ENCODE measurements at regions not wholly inside any gene's neighbourhood (a gene's known extent, or its start where the extent isn't known, plus 50 kb on each side); places are given as distances from the start of the nearest gene placed in this dataset.
"Not testable (repeated sequence)": the region's sequence is repeated elsewhere in the genome, so short reads cannot be mapped to it uniquely, and the experiment has no call there.

DNA sequence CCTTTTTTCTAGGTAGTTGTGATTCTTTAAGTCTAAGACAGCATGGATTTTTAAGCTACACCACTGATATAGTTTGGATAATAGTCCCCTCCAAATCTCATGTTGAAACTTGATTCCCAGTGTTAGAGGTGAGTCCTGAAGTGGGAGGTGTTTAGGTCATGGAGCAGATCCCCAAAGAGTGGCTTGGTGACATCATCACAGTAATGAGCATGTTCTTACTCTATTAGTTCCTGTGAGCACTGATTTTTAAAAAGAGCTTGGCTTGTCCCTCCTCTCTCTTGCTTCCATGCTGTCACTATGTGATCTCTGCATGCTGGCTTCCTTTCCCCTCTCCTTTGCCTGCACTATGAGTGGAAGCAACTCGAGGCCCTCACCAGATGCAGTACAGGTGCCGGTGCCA is 115.5 kb downstream of the LEPR start:
- Mint-ChIP-seq H3K4me3 (no peak overlapping the region), H3K27ac (no peak overlapping the region), H3K4me1 (ENCODE audit: low read depth) (no peaks in the 10 kb centered on the region), H3K27me3 (no peaks in the 10 kb centered on the region), H3K36me3 (no peaks in the 10 kb centered on the region), H3K9me3 (peaks cover 3% of the 10 kb centered on the region)
- no peak for DNase-seq
- intact Hi-C loops (cut with micrococcal nuclease) = no loop called here
- POLR2A ChIA-PET = no interaction called here
- CTCF ChIA-PET = interaction anchor here (1.2 kb wide), 1 partner anchor 9 kb away, joined by 3 read pairs; no protein-coding TSS in a partner anchor

GRCh38 chr1:65538086-65538485 is 117.6 kb downstream of the LEPR start:
- Mint-ChIP-seq H3K4me1 (ENCODE audit: low read depth) (no peaks in the 10 kb centered on the region), H3K27ac (no peak overlapping the region), H3K9me3 (no peaks in the 10 kb centered on the region), H3K27me3 (no peaks in the 10 kb centered on the region), H3K4me3 (no peak overlapping the region), H3K36me3 (no peaks in the 10 kb centered on the region)
- no peak for DNase-seq
- intact Hi-C loops (cut with micrococcal nuclease) = no loop called here
- CTCF ChIA-PET = no interaction called here
- POLR2A ChIA-PET = no interaction called here

DNA sequence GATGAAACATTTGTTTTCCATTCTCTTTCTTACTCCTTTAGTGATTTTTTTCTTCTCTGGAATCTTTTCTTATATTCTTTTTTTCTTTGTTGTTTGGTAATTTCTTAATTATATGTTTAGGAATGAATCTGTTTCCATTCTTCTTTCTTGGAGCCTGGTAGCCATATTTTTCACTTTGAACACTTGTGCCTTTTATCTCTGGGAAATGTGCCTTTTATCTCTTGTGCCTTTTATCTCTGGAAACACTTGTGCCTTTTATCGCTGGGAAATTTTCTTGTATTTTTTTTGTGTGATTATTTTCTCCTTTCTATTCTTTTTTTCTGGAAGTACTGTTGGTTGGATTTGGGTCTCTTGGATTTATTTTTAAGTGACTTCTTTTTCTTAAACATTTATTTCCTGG is 118.2 kb downstream of the LEPR start:
- intact Hi-C loops (cut with micrococcal nuclease) = no loop called here
- Mint-ChIP-seq H3K4me3 (no peak overlapping the region), H3K27ac (no peak overlapping the region), H3K36me3 (no peaks in the 10 kb centered on the region), H3K9me3 (no peaks in the 10 kb centered on the region), H3K27me3 (no peaks in the 10 kb centered on the region), H3K4me1 (ENCODE audit: low read depth) (no peaks in the 10 kb centered on the region)
- POLR2A ChIA-PET = no interaction called here
- CTCF ChIA-PET = no interaction called here
- no peak for DNase-seq

DNA sequence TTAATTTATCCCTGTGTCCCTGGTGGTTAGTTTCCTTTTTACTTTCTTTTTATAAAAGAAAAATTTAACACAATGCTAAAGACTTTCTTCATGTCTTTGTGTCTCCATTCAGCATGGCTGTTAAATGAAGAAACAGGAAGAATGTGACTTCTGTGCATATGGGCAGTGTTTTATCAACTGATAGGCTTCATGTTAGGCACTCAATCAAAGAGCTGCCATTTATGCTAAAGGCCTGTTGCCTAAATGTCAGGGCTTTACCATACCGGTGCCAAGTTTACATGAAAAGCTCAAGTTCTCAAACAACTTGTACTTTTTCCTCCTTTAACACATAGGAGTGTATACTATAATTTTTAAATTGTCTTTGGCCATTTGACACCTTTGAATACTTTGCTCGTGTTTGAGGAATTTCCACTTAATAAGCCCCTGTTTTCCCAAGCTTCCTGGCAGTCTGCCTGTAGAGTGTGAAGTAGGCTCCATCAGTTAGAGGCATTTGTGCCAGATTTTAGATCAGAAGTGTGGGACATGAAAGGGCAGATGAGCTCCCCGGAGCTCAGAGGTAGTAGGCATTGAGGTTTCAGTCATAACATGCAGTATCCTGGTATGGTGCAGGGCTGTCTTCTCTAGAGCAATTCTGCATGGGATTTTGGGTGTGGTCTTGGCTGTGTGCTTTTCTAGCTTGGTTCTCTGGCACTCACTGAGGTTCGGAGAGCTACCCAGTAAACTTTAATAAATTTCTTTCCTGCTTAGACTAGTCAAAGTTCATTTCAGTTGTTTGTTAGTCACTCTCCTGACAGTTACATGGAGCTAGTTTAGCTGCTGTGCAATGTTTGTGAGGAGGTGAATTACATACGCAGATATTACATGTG is 119.0 kb downstream of the LEPR start:
- CTCF ChIA-PET = no interaction called here
- no peaks in the 10 kb centered on the region for H3K36me3 Mint-ChIP-seq
- H3K27me3 Mint-ChIP-seq = no peaks in the 10 kb centered on the region
- no peak overlapping the region for H3K4me3 Mint-ChIP-seq
- H3K4me1 Mint-ChIP-seq (ENCODE audit: low read depth) = no peaks in the 10 kb centered on the region
- intact Hi-C loops (cut with micrococcal nuclease) = no loop called here
- POLR2A ChIA-PET = no interaction called here
- H3K9me3 Mint-ChIP-seq = no peaks in the 10 kb centered on the region
- H3K27ac Mint-ChIP-seq = no peak overlapping the region
- no peak for DNase-seq

GRCh38 chr1:65541161-65541560 is 120.7 kb downstream of the LEPR start:
- ChIA-PET CTCF (no interaction called here), POLR2A (no interaction called here)
- Mint-ChIP-seq H3K9me3 (no peaks in the 10 kb centered on the region), H3K27me3 (no peaks in the 10 kb centered on the region), H3K4me1 (ENCODE audit: low read depth) (no peaks in the 10 kb centered on the region), H3K27ac (no peak overlapping the region), H3K36me3 (no peaks in the 10 kb centered on the region), H3K4me3 (no peak overlapping the region)
- intact Hi-C loops (cut with micrococcal nuclease) = no loop called here
- DNase-seq = no peak

DNA sequence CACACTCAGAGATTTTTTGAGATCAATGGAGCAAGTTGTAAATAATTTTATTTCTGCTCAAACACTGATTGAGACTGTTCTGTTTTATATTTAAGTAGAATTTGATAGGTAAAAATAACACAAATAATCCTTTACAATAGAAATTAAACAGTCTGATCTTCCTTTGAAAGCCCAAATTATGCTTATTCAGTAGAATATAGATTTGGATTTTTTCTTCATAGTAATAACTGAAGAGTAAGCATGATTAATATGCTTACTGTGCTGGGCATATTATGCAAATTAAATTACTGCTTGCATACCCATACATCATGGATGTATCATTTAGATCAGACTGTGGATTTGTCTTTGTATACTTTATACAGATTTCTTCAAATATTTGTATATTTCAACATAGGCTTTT is 121.4 kb downstream of the LEPR start:
- no peaks in the 10 kb centered on the region for H3K27me3 Mint-ChIP-seq
- no peaks in the 10 kb centered on the region for H3K36me3 Mint-ChIP-seq
- H3K27ac Mint-ChIP-seq = no peak overlapping the region
- POLR2A ChIA-PET = no interaction called here
- no peak overlapping the region for H3K4me3 Mint-ChIP-seq
- CTCF ChIA-PET = no interaction called here
- intact Hi-C loops (cut with micrococcal nuclease) = no loop called here
- no peaks in the 10 kb centered on the region for H3K4me1 Mint-ChIP-seq (ENCODE audit: low read depth)
- no peak for DNase-seq
- H3K9me3 Mint-ChIP-seq = peaks cover 5% of the 10 kb centered on the region

DNA sequence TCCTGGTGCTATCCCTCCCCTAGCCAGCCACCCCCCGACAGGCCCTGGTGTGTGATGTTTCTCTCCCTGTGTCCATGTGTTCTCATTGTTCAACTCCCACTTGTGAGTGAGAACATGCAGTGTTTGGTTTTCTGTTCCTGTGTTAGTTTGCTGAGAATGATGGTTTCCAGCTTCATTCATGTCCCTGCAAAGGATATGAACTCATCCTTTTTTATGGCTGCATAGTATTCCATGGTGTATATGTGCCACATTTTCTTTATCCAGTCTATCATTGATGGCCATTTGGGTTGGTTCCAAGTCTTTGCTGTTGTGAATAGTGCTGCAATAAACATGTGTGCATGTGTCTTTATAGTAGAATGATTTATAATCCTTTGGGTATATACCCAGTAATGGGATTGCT is 122.1 kb downstream of the LEPR start:
- H3K4me1 Mint-ChIP-seq (ENCODE audit: low read depth); CTCF ChIA-PET; H3K36me3 Mint-ChIP-seq; H3K4me3 Mint-ChIP-seq; intact Hi-C loops (cut with micrococcal nuclease); DNase-seq; H3K9me3 Mint-ChIP-seq; POLR2A ChIA-PET; H3K27ac Mint-ChIP-seq; H3K27me3 Mint-ChIP-seq: not testable (repeated sequence)

DNA sequence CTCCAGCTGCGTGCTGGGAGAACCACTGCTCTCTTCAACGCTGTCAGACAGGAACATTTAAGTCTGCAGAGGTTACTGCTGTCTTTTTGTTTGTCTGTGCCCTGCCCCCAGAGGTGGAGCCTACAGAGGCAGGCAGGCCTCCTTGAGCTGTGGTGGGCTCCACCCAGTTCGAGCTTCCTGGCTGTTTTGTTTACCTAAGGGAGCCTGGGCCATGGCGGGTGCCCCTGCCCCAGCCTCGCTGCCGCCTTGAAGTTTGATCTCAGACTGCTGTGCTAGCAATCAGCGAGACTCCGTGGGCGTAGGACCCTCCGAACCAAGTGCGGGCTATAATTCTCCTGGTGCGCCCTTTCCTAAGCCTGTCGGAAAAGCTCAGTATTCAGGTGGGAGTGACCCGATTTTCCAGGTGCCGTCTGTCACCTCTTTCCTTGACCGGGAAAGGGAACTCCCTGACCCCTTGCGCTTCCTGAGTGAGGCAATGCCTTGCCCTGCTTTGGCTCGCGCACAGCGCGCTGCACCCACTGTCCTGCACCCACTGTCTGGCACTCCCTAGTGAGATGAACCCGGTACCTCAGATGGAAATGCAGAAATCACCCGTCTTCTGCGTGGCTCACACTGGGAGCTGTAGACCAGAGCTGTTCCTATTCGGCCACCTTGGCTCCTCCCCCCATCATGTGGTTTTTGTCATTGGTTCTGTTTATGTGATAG is 130.0 kb downstream of the LEPR start:
- peaks cover 49% of the 10 kb centered on the region for H3K9me3 Mint-ChIP-seq
- H3K27me3 Mint-ChIP-seq; H3K4me3 Mint-ChIP-seq; H3K4me1 Mint-ChIP-seq (ENCODE audit: low read depth); CTCF ChIA-PET; intact Hi-C loops (cut with micrococcal nuclease); POLR2A ChIA-PET; H3K36me3 Mint-ChIP-seq; H3K27ac Mint-ChIP-seq; DNase-seq: not testable (repeated sequence)

DNA sequence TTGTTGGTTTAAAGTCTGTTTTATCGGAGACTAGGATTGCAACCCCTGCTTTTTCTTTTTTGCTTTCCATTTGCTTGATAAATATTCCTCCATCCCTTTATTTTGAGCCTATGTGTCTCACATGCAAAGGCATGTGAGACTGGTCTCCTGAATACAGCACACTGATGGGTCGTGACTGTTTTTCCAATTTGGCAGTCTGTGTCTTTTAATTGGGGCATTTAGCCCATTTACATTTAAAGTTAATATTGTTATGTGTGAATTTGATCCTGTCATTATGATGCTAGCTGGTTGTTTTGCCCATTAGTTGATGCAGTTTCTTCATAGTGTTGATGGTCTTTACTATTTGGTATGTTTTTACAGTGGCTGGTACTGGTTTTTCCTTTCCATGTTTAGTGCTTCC is 132.0 kb downstream of the LEPR start:
- intact Hi-C loops (cut with micrococcal nuclease); POLR2A ChIA-PET; H3K4me3 Mint-ChIP-seq; H3K27me3 Mint-ChIP-seq; H3K27ac Mint-ChIP-seq; H3K36me3 Mint-ChIP-seq; H3K4me1 Mint-ChIP-seq (ENCODE audit: low read depth); CTCF ChIA-PET; DNase-seq: not testable (repeated sequence)
- H3K9me3 Mint-ChIP-seq = peaks cover 55% of the 10 kb centered on the region

DNA sequence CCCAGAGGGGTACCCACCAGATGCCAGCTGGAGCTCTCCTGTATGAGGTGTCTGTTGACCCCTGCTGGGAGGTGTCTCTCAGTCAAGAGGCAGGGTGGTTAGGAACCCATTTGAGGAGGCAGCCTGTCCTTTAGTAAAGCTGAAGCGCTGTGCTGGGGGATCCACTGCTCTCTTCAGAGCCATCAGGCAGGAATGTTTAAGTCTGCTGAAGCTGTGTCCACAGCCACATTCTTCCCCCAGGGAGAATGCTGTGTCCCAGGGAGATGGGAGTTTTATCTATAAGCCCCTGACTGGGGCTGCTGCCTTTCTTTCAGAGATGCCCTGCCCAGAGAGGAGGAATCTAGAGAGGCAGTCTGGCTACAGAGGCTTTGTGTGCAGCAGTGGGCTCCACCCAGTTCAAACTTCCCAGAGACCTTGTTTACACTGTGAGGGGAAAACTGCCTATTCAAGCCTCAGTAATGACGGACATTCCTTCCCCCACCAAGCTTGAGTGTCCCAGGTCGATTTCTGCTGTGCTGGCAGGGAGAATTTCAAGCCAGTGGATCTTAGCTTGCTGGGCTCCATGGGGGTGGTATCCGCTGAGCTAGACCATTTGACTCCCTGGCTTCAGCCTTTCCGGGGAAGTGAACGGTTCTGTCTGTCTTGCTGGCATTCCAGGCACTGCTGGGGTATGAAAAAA is 133.8 kb downstream of the LEPR start:
- POLR2A ChIA-PET = interaction anchor here (0.9 kb wide), 1 partner anchor 19 kb away, joined by 3 read pairs; no protein-coding TSS in a partner anchor
- H3K36me3 Mint-ChIP-seq; H3K4me1 Mint-ChIP-seq (ENCODE audit: low read depth); H3K27ac Mint-ChIP-seq; CTCF ChIA-PET; H3K27me3 Mint-ChIP-seq; H3K4me3 Mint-ChIP-seq; DNase-seq; intact Hi-C loops (cut with micrococcal nuclease): not testable (repeated sequence)
- peaks cover 51% of the 10 kb centered on the region for H3K9me3 Mint-ChIP-seq

DNA sequence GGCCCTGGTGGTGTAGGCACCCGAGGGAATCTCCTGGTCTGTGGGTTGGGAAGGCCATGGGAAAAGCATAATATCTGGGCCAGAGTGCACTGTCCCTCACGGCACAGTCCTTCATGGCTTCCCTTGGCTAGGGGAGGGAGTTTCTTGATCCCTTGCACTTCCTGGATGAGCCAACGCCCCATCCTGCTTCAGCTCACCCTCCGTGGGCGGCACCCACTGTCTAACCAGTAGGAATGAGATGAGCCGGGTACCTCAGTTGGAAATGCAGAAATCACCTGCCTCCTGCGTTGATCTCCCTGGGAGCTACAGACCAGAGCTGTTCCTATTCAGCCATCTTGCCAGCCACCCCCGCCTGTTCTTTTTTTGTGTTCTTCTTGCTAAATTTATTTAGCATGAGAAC is 134.4 kb downstream of the LEPR start:
- Mint-ChIP-seq H3K36me3 (peaks cover 6% of the 10 kb centered on the region), H3K27ac (no peak overlapping the region), H3K4me3 (no peak overlapping the region), H3K27me3 (no peaks in the 10 kb centered on the region), H3K9me3 (peaks cover 51% of the 10 kb centered on the region), H3K4me1 (ENCODE audit: low read depth) (no peaks in the 10 kb centered on the region)
- no peak for DNase-seq
- ChIA-PET CTCF (no interaction called here), POLR2A (interaction anchor here (0.9 kb wide), 1 partner anchor 20 kb away, joined by 3 read pairs; no protein-coding TSS in a partner anchor)
- intact Hi-C loops (cut with micrococcal nuclease) = no loop called here

DNA sequence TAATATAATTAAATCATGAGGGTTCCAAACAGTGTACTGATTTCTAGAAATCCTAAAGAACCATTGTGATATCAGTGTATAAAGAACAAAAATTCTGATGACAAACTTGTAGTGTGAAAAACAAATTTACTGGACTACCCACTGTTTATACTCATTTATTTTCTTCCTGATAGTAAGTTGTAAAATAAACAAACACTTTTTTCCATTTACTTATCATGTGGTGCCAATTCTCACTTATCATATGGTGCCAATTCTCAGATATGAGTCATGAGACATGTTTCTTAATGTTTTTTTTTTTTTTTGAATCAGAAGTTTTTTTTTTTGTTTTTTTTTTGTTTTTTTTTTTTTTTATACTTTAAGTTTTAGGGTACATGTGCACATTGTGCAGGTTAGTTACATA is 137.7 kb downstream of the LEPR start:
- no peaks in the 10 kb centered on the region for H3K27me3 Mint-ChIP-seq
- H3K27ac Mint-ChIP-seq = no peak overlapping the region
- no peak for DNase-seq
- intact Hi-C loops (cut with micrococcal nuclease) = no loop called here
- POLR2A ChIA-PET = no interaction called here
- no peak overlapping the region for H3K4me3 Mint-ChIP-seq
- no peaks in the 10 kb centered on the region for H3K4me1 Mint-ChIP-seq (ENCODE audit: low read depth)
- peaks cover 24% of the 10 kb centered on the region for H3K9me3 Mint-ChIP-seq
- CTCF ChIA-PET = no interaction called here
- peaks cover 2% of the 10 kb centered on the region for H3K36me3 Mint-ChIP-seq

Data from activated CD4-positive, alpha-beta memory T cell treated with anti-CD3 and anti-CD28 coated beads for 36 hours (primary cell).